Glomerular visceral epithelial cell (primary cell): ENCODE measurements at regions not wholly inside any gene's neighbourhood (a gene's known extent, or its start where the extent isn't known, plus 50 kb on each side); places are given as distances from the start of the nearest gene placed in this dataset.
"Not testable (repeated sequence)": the region's sequence is repeated elsewhere in the genome, so short reads cannot be mapped to it uniquely, and the experiment has no call there.

Source experiments
- DNase-seq: peaks from one replicate; pipeline ENCODE4 v3.0.0-alpha.2; 2016; ENCODE audit errors: extremely low spot score

DNA sequence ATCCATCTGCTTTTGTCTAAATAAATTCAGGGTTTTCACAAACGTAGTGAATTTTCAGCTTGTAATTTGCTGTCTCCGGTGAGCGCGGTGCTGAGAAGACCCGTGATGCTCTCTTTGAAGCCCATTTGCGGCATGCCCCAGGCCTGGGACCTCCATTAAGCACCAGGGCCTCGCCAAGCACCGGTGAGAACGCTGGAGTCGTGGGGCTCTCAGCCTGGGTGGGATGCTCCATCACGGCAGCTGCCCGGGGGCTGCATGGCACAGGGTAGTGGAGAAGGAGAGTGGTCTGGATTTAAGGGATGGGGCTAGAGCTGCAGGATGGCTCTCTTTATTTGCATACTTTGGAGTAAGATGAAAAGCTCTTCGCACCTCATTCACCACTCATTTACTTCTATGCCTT, 248.7 kb downstream of the ABCC12 start:
- DNase-seq, result no peak

DNA sequence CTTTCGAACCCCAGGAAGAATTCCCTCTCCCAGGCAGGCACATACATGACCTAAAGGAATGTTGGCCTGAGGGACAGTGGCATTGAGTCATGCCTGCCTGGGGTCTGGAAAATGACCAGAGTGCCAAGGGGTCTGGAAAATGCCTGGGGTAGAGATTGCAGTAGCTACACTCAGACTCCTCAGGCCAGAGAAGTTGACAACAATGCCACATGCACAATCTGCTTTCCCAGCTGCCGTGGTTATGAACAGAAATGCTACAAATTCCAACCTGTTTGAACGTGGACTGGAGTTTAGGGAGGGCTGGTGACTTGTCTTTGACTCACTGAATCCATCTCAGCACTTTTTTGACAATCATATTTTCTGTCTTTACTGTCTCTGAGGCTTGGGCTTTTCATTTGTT, 250.0 kb downstream of the ABCC12 start:
- peak; percentile 32 for DNase-seq

DNA sequence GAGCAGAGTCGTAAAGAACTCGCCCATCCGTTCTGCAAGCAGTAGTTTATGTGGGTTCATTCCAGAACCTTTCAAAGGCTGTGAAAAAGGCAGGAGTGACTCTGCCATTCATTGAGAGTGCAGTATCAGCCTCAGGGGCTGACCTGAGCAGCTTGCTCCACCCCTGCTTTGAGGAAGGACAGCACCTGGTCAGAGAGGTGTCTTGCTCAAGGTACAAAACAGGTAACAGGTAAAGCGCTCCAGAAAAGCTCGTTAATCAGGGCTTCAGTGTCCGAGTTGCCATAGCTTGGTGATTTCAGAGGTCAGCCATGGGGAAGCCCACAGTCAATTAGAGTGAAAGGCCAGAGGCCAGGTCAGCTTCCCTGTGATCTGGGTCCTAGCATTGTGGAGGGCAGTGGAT, 251.1 kb downstream of the ABCC12 start:
- no peak for DNase-seq

DNA sequence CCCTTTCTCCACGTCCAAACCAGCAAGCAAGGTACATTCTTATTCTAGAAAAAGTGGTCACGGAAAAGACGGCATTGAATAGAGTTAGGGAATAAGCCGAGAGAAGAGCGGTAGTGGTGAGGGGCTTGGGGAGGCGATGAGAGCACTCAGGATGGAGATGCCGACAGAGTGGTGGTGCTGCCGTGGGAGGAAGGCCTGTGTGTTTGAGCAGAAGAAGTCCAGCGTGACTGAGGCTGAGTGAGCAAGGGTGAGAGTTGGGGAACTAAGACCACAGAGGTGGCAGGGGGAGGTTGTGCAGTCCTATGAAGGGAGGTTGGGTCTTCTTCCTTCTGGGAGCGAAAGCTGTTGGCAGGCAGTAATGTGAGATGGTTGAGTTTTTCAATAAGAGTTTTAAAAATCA, 252.3 kb downstream of the ABCC12 start:
- DNase-seq, result no peak

DNA sequence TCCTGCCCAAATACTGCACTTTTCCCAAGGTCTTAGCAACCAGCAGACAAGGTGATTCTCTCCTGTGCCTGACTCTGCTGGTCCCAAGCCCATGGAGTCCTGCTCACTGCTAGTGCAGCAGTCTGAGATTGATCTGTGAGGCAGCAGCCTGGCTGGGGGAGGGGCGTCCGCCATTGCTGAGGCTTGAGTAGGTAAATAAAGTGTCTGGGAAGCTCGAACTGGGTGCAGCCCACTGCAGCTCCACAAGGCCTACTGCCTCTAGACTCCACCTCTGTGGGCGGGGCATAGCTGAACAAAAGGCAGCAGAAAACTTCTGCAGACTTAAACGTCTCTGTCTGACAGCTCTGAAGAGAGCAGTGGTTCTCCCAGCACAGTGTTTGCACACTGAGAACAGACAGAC, 258.7 kb downstream of the ABCC12 start:
- not testable (repeated sequence) for DNase-seq

DNA sequence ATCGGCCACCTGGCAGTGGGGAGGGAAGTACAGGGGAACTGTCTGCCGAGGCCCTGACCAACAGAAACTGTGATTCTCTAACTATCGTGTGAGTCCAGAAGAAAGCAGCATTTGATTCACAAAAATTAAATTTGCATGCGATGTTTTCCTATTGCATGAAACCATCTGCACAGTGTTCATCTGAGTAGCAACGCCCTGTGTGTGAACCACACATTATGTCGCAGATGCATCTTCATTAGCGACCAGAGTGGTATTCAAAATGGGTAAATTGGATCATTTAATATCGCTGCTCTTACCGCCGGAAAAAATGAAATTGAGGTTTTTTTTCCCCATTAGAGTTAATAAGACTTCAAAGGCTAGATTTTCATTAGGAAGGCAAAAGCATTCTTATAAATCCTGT, 260.6 kb downstream of the ABCC12 start:
- DNase-seq, result no peak

DNA sequence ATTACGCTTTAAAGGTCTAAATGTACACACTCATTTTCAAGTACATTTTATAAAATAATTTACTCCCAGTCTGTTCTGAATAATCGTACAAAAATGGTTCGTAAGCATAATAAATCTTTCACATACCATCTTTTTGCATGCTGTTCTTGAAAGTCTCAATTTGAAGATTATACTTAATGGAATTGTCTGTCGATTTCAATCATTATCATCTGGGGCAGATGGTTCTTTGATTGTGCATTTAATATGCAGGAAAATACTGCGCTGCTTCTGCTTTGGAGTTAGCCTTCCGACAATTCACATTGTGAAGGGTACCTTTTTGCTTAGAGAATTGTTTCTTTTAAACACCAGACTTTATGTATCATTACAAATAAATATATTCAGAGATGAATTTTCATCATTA, 262.8 kb downstream of the ABCC12 start:
- DNase-seq, result no peak

DNA sequence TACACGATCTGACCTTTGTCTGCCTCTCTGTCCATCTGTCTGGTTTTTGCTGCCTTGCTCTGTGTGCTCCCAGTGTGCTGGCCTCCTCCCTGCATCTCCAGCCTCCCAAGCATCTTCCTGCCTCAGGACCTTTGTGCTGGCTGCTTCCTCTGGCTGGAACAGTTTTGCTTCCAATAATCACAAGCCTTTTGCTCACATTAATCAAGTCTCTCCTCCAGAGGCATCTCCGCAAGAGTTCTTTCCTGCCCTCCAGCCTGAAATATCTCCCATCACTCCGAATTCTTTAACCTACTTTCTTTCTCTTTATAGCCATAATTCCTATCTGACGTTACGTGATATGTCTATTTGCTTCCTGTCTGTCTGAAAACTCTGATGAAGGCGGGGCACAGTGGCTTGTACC, 267.1 kb downstream of the ABCC12 start:
- no peak for DNase-seq

DNA sequence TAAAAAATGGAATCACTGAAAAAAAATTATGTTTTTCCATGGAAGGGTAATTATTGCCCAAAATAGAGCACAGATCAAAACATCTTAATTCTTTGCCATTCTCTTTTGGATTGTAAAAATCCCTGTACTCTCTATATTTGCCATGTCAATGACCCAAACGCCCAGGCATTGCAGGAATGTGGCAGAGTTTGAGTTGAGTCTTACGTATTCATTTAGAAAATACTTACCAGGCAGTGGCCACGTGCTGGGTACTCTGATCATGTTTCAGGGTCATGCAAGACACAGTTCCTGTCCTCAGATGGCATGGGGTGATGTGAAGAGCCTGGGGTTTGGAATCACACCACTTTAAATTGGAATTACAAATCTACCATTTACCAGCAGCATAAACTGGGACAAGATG, 267.7 kb downstream of the ABCC12 start:
- DNase-seq, result peak; percentile 53

DNA sequence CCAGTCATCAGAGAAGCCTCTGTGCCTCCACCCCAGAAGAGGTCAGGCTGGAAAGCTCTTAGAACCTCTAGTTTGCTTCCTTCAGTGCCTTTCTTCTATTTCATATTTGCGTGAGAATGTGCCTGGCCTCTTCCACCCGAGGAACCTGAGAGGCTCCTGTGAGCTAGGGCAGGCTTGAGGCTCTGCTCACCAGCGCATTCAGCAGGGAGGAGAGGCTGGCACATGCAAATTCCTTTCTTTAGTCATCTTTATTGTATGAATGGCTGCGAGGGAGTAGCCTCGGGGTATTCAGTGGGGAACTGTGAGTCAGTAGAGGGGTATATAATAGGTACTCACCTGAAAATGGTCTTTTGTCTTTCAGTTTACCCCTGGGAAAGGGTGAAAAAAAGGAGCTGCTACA, 268.3 kb downstream of the ABCC12 start:
- peak; percentile 47 for DNase-seq

DNA sequence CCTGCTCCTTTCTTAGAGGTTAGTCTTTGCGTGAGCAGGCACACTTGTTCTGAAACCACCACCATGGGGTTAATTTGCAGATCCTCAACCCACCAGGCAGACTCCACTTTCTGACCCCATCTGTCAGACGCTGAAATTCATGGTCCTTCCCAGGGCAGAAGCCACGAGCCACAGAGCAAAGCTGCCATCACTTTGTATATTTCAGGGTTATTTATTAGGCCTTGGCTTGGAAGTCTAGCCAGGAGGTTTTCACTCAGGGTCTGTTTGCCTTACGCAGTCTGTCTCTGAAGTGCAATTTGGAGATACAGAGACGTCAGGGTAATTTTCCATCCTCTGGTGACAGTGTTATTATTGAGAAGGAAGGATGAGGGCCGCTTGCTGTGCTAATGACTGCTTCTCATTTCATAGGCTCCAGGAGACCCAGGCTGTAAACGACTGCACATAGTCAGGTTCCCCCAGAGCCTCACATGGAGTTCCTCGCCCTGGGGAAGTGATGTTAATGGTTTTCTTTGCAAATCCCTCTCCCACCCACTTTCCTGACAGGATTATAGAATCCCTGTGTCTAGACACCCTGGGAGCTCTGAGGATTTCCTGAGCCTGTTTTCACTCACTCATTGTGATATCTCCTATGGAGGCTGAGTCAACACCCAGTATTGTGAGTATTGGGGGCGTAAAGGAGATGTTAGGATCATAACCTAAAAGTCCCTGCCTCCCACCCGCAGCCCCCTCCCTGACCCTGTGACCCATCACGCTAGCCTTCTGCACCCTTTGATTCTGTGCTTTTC, 269.0 kb downstream of the ABCC12 start:
- DNase-seq, result no peak

DNA sequence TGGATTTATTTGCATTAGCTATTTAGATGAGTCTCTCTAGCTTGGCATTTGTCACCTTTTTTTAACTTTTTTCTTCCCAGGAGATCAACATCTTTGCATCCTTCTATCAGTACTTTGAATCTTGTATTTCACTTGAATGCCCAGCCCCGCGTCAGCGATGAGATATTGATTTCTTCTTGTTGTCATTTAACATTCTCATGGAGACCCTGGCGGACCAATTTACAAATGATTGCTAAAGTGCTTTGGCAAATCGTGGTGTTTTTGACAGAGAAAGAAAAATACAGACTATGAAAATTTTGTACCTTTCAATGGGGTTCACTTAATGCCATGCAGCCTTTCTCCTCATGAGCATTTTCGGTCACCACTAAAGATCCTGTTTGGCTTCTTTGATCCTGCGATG, 269.7 kb downstream of the ABCC12 start:
- no peak for DNase-seq

DNA sequence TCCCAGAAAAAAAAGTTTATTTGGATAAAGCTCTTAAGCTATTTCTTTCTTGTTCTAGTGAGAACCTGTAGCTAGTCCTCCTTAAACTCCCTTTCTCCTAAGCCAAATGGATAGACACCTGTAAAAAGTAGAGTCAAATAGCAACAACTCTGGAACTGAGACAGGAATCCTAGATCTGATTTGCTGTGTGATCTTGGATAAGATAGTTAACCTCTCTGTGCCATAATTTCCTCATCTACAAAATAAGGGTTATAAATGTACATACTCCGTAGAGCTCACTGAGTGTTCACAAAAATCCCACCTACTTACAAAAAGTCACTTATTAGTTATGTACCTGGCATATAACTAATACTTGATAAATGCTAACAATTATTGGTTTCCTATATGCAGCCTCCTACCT, 270.3 kb downstream of the ABCC12 start:
- DNase-seq, result no peak

DNA sequence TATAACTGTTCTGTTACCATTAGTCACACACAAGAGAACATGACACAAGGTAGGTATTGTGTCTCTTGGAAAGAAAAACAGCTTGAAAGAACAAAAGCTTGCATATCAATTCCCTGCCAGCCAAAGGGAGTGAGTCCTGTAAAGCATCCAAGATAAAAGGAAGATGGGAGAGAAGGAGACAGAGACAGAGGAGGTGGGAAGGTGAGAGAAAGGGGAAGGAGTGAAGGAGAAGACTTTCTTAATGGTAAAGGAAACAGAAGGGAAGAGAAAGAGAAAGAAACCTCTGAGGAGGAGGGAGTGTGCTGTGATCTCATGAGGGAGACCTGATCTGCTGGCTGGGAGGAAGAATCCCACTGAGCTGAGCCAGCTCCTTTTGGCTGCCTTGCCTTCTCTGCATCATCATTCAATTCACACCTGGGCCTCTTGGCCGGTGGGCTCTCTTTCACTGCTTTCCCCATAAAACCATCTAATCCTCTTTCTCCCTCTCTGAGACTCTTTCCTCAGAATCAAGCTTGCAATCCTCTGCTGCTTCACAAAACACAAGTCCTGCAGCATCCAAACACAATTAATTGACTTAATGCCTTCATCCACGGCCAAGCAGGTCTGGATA, 271.6 kb downstream of the ABCC12 start:
- no peak for DNase-seq

DNA sequence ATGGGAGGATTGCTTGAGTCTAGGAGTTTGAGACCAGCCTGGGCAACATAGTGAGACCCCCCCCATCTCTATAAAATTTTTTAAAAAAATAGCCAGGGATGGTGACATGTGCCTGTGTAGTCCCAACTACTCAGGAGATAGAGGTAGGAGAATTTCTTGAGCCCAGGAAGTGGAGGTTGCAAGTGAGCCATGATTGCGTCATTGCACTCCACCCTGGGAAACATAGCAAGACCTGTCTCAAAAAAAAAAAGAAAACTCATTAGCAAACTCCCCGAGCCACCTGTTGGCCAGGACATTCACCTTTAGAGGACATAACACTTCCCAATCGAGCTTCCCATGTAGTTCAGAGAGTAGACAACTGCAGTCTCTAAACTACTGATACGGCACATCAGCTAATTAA, 274.2 kb downstream of the ABCC12 start:
- no peak for DNase-seq

DNA sequence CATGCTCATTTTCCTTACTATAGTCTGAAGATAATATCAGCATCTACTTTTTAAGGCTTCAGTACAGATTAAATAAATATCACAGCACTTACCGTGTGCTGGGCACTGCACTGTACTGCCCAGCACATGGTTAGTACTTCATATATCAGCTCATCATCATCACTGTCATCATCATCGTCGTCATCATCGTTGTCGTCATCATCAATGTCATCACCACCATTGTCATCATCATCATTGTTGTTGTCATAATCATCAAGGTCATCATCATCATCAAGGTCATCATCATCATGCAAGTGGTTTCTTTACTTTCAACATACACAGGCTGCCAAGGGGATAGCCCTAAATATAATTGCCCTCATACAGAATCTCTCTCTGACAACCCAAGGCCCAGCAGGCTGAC, 275.1 kb downstream of the ABCC12 start:
- DNase-seq, result no peak

DNA sequence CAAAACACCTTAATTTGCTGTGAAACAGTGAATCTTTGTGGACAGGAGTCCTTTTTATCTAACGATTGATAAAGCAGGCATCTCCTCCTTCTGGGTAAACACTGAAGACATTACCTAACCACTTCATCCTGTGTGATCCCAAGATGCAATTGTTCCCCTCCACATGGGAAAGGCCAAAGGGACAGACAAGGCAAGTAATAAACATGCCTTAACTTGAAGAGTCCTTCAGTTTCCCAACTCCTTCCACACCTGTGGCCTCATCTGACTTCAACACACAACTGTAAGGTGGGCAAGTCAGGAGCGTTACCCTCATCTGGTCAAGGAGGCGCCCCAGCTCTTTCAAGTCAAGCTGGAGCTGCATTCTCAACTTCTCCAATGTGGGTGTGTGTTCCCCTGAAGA, 278.6 kb downstream of the ABCC12 start:
- DNase-seq, result no peak

DNA sequence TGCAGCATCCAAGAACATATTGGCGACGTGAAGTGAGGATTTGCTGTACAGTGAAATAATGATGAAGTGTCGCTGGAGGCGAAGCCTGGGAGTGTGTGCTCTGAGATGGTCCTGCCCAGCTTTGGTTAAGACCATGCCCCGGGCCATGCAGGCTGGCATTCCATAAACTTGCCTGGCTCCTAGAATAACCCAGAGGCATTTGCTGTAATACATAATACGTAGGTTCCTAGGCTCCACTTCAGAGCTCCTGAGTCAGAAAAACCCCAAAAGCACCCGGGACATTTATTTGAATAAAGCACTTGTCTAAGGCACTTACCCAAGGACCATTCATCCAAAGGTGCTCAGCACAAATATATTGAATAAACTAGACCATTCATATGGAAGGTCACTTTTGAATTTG, 279.3 kb downstream of the ABCC12 start:
- DNase-seq, result no peak

DNA sequence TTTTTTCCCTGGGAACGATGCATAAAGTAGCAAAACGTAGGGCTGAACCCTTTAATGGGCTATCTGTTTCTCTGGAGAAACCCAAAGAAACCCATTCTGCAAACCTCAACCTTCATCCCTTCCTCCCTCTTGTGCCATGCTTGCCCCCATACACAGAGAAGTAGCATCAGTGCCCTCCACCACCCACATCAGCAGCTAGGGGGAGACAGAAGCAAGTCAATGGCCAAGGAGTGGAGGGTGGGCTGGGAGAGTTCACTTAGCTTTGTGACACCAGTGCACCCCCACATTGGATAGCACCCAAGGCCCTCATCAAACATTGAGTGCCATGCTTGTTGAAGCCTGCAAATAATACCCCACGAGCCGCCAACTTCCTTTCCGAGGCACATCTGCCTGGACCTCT, 282.4 kb downstream of the ABCC12 start:
- no peak for DNase-seq

DNA sequence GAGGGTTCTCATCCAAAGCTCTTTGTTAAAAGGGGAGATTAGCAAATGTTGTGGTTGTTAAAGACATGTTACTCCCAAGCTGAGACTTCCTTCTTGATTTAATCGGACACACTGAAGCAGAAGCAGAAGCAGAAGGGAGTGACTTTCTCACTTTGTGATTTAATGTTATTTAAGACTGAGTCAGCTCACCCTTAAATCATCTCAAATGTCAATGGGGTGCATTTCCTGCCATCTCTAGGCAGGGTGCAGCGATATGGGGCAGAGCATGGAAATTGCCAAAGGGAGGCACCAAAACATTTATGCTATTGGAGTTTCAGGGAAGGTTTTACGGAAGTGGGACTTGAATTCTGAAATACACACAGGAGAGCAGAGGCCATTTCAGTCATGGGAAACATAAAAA, 283.6 kb downstream of the ABCC12 start:
- DNase-seq, result no peak

DNA sequence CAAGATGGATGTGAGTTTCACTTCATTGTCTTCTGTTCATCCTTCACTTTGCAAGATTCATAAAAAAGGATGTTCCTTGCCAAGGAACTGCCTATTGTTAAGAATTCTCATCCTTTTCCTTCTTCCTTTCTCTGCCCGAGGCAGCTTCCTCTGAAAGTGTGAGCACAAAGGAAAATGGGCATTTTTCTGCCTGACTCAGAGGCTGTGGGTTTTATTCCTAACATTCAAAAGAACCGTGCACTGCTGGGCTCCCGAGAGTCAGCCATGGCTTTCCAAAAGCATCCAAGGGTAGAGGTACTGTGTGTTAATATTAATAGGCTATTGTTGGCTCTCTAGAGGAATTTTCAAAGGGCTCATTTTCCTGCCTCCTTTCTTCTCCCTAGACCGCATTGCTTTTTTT, 289.4 kb downstream of the ABCC12 start:
- no peak for DNase-seq

DNA sequence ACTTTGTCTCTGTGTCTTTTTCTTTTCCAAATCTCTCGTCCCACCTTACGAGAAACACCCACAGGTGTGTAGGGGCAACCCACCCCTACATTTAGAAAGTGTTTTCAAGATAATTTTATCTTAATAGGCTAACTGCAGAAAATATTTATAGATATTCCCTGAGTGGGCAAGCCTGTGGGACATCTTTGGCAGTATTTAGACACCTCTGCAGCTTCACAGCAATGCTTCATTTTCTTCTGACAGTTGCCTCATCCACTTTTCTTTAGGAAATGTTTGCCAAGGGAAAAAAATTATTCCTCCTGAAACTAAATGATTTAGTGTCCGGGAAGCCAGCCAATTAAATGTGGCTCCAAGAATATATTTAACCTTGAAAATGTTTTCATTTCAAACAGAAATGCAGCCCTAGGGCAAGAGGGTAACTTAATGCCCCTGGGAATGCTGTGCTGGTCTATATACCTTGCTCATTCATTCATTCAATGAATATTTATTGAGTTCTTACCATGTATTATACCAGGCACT, 290.4 kb downstream of the ABCC12 start:
- DNase-seq, result no peak

DNA sequence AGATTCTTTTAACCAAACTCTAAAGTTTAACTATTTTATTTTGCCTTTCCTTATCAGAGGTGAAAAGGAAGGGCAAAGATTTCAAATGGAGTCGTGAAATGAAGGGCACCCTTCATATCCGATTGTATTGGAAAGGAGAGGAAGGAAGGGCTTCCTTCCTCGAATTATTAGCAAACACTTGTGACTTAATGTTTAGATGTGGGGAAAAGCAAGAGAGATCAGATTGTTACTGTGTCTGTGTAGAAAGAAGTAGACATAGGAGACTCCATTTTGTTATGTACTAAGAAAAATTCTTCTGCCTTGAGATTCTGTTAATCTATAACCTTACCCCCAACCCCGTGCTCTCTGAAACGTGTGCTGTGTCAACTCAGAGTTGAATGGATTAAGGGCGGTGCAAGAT, 291.5 kb downstream of the ABCC12 start:
- DNase-seq, result not testable (repeated sequence)

DNA sequence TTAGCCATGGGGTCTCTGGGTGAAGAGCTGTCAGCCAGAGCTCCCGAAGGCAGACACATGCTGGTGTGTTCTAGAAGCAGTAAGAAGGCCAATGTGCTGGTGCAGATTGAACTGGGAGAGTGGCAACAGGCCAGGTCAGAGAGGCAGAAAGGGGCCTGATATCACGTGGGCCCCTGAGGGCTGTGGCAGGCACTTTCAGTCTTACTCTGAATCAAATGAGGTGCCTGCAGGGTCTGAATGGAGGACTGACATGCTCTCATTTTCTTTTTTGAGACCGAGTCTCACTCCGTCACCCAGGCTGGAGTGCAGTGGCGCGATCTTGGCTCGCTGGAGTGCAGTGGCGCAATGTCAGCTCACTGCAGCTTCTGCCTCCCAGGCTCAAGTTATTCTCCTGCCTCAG, 293.8 kb downstream of the ABCC12 start:
- DNase-seq, result no peak
